Neural progenitor cell (in vitro differentiated cells): ENCODE measurements at regions not wholly inside any gene's neighbourhood (a gene's known extent, or its start where the extent isn't known, plus 50 kb on each side); places are given as distances from the start of the nearest gene placed in this dataset.
"Not testable (repeated sequence)": the region's sequence is repeated elsewhere in the genome, so short reads cannot be mapped to it uniquely, and the experiment has no call there.

Experiments
- DNase-seq: peaks from one replicate; pipeline ENCODE4 v3.0.0-alpha.2; 2016; ENCODE audit warnings: low spot score
- H2AFZ ChIP-seq: fragments of 200-600 bp; sonication (generic); replicated peaks from 2 replicates; pipeline ENCODE4 v1.6.1; 2016; ENCODE audit warnings: antibody characterized with exemption
- H3F3A ChIP-seq: fragments of 200-600 bp; sonication (generic); 2 replicates; pipeline ENCODE4 v1.6.1; 2016; ENCODE audit warnings: antibody characterized with exemption, low read depth
- H3K27ac ChIP-seq: fragments of 200-600 bp; sonication (generic); 2 replicates; pipeline ENCODE4 v1.5.1; 2016; ENCODE audit warnings: mild to moderate bottlenecking
- H3K27me3 ChIP-seq: fragments of 200-600 bp; sonication (generic); 2 replicates; pipeline ENCODE4 v1.6.1; 2016; ENCODE audit warnings: mild to moderate bottlenecking, moderate library complexity
- H3K36me3 ChIP-seq: fragments of 200-600 bp; sonication (generic); 2 replicates; pipeline ENCODE4 v1.5.1; 2016
- H3K4me1 ChIP-seq: fragments of 200-600 bp; sonication (generic); 2 replicates; pipeline ENCODE4 v1.6.1; 2016; ENCODE audit warnings: mixed run types
- H3K4me2 ChIP-seq: fragments of 200-600 bp; sonication (generic); 2 replicates; pipeline ENCODE4 v1.6.1; 2016
- H3K4me3 ChIP-seq: fragments of 200-600 bp; sonication (generic); 2 replicates; pipeline ENCODE4 v1.5.1; 2016
- H3K79me2 ChIP-seq: fragments of 200-600 bp; sonication (generic); 2 replicates; pipeline ENCODE4 v1.6.1; 2016; ENCODE audit warnings: low read depth
- H3K9ac ChIP-seq: fragments of 200-600 bp; sonication (generic); 2 replicates; pipeline ENCODE4 v1.6.1; 2016
- H3K9me3 ChIP-seq: fragments of 200-600 bp; sonication (generic); 2 replicates; pipeline ENCODE4 v1.5.1; 2016; ENCODE audit warnings: low read depth
- H4K20me1 ChIP-seq: fragments of 200-600 bp; sonication (generic); 2 replicates; pipeline ENCODE4 v1.6.1; 2016; ENCODE audit warnings: low read depth
- H3K27ac Mint-ChIP-seq: 3 replicates; pipeline ENCODE4 v1.8.0; 2021; ENCODE audit warnings: mixed read lengths
- H3K27me3 Mint-ChIP-seq: 2 replicates; pipeline ENCODE4 v1.8.0; 2022; ENCODE audit warnings: low read depth, mild to moderate bottlenecking, inconsistent platforms, moderate library complexity, mixed read lengths; ENCODE audit not compliant: insufficient read depth
- H3K36me3 Mint-ChIP-seq: 3 replicates; pipeline ENCODE4 v1.8.0; 2021; ENCODE audit warnings: mixed read lengths
- H3K4me1 Mint-ChIP-seq: 3 replicates; pipeline ENCODE4 v1.8.0; 2021; ENCODE audit warnings: mixed read lengths
- H3K4me3 Mint-ChIP-seq: 3 replicates; pipeline ENCODE4 v1.8.0; 2021; ENCODE audit warnings: mild to moderate bottlenecking, moderate library complexity, mixed read lengths
- H3K9me3 Mint-ChIP-seq: 3 replicates; pipeline ENCODE4 v1.8.0; 2020; ENCODE audit warnings: mixed read lengths
- EZH2phosphoT487 ChIP-seq: fragments of 200-600 bp; sonication (generic); IDR thresholded peaks from 2 replicates; pipeline ENCODE4 v1.6.1; 2017; ENCODE audit warnings: antibody characterized with exemption
- TF ChIP-seq, protein P1 (sequence below): fragments of 200-600 bp; sonication (generic); IDR thresholded peaks from 2 replicates; pipeline ENCODE4 v1.5.1; 2017; ENCODE audit warnings: antibody characterized with exemption, mild to moderate bottlenecking

DNA sequence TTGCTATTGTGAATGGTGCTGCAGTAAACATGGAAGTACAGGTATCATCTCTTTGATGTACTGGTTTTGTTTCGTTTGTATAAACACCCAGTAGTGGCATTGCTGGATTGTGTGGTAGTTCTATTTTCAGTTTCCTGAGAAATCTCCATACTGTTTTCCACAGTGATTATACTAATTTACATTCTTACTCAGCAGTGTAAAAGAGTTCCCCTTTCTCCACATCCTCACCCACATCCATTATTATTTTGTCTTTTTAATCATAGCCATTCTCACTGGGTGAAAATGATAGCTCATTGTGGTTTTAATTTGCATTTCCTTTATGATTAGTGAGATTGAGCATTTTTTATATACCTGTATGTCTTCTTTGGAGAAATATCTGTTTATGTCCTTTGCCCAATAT, 62.3 kb upstream of the PARP4 start:
- H3K4me1 Mint-ChIP-seq: no peaks in the 10 kb centered on the region
- Histone ChIP-seq H3K27me3 (no peaks in the 10 kb centered on the region), H3K4me2 (no peak overlapping the region), H3K4me3 (no peak overlapping the region), H3K4me1 (no peaks in the 10 kb centered on the region), H4K20me1 (no peaks in the 10 kb centered on the region), H2AFZ (no peak overlapping the region), H3K9me3 (no peaks in the 10 kb centered on the region), H3K79me2 (no peaks in the 10 kb centered on the region), H3F3A (no peaks in the 10 kb centered on the region), H3K36me3 (no peaks in the 10 kb centered on the region), H3K9ac (no peak overlapping the region), H3K27ac (no peak overlapping the region)
- peaks cover 11% of the 10 kb centered on the region for H3K9me3 Mint-ChIP-seq
- H3K27ac Mint-ChIP-seq: no peak overlapping the region
- no peak for DNase-seq
- no peaks in the 10 kb centered on the region for H3K27me3 Mint-ChIP-seq
- no peak overlapping the region for H3K4me3 Mint-ChIP-seq
- TF ChIP-seq EZH2phosphoT487: no peak
- H3K36me3 Mint-ChIP-seq: no peaks in the 10 kb centered on the region

DNA sequence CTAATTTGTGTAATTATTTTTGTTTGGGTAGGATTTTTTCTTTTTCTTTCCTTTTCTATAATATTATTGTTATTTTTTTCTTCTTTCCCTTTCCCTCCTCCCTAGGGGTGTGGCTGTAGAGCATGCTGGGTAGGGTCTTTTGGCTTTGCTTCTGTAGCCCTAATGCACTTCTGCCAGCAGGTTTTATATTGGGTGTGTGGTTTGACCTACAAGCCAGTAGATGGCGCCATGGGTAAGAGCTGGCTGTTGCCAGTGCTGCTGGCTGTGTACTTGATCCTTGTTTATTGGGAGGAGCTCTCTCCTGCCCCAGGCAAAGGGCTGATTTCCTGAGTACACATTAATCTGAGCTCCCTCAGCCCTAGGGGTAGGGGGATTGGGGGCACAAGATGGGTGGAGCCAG, 67.7 kb upstream of the PARP4 start:
- not testable (repeated sequence) for H4K20me1 ChIP-seq, H3K9ac ChIP-seq, H3F3A ChIP-seq, H3K4me3 ChIP-seq, H3K4me2 ChIP-seq, H3K4me1 Mint-ChIP-seq, H3K4me1 ChIP-seq, H3K36me3 Mint-ChIP-seq, H3K36me3 ChIP-seq, H3K27me3 ChIP-seq, H3K4me3 Mint-ChIP-seq, H3K27ac ChIP-seq, H3K9me3 ChIP-seq, H3K27ac Mint-ChIP-seq, H3K27me3 Mint-ChIP-seq, H3K79me2 ChIP-seq
- peak overlapping the region; percentile 12 for H2AFZ ChIP-seq
- peaks cover 11% of the 10 kb centered on the region for H3K9me3 Mint-ChIP-seq
- DNase-seq: peak; percentile 26
- TF ChIP-seq, protein P1, sequence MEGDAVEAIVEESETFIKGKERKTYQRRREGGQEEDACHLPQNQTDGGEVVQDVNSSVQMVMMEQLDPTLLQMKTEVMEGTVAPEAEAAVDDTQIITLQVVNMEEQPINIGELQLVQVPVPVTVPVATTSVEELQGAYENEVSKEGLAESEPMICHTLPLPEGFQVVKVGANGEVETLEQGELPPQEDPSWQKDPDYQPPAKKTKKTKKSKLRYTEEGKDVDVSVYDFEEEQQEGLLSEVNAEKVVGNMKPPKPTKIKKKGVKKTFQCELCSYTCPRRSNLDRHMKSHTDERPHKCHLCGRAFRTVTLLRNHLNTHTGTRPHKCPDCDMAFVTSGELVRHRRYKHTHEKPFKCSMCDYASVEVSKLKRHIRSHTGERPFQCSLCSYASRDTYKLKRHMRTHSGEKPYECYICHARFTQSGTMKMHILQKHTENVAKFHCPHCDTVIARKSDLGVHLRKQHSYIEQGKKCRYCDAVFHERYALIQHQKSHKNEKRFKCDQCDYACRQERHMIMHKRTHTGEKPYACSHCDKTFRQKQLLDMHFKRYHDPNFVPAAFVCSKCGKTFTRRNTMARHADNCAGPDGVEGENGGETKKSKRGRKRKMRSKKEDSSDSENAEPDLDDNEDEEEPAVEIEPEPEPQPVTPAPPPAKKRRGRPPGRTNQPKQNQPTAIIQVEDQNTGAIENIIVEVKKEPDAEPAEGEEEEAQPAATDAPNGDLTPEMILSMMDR: peak; percentile 60

DNA sequence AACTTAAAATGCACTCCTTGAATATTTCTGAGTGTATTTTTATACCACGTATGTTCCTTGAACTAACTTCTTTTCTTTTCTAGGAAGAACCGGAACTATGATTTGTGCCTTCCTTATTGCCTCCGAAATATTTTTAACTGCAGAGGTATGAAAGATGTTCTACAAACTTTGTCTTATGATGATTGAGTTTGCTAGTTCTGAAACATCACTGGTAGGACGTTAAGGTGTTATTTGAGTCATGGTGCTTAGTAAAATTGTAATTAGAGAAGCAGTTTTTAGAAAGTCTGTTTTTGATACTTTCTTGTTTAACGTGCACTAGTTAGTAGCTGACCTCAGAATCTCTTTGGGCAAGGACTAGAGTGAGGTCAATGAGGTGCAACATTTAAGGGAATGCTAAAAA, 69.0 kb upstream of the PARP4 start:
- H3K9me3 Mint-ChIP-seq, DNase-seq, H3K4me1 Mint-ChIP-seq, H3K27ac Mint-ChIP-seq, H3K4me3 ChIP-seq, H3K9ac ChIP-seq, H3K36me3 Mint-ChIP-seq, H3F3A ChIP-seq, H3K27me3 ChIP-seq, H3K4me1 ChIP-seq, H4K20me1 ChIP-seq, H3K27me3 Mint-ChIP-seq, H3K36me3 ChIP-seq, H3K9me3 ChIP-seq, H2AFZ ChIP-seq, H3K4me2 ChIP-seq, H3K4me3 Mint-ChIP-seq, H3K79me2 ChIP-seq, H3K27ac ChIP-seq: not testable (repeated sequence)

DNA sequence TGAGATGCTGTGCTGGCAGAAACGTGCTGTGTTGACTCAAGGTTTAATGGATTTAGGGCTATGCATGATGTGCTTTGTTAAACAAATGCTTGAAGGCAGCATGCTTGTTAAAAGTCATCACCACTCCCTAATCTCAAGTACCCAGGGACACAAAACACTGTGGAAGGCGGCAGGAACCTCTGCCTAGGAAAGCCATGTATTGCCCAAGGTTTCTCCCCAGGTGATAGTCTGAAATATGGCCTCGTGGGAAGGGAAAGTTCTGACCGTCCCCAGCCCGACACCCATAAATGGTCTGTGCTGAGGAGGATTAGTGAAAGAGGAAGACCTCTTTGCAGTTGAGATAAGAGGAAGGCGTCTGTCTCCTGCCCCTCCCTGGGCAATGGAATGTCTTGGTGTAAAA, 79.1 kb upstream of the PARP4 start:
- not testable (repeated sequence) for H3K9me3 Mint-ChIP-seq, H3K4me1 Mint-ChIP-seq, H3K27ac ChIP-seq, H3K27ac Mint-ChIP-seq, H3K27me3 Mint-ChIP-seq, DNase-seq, H4K20me1 ChIP-seq, H3K4me3 Mint-ChIP-seq, H3K36me3 Mint-ChIP-seq, H3K79me2 ChIP-seq, H3K36me3 ChIP-seq, H3K27me3 ChIP-seq, H3K9me3 ChIP-seq, H3F3A ChIP-seq, H3K9ac ChIP-seq, H3K4me2 ChIP-seq, H2AFZ ChIP-seq, H3K4me1 ChIP-seq, H3K4me3 ChIP-seq

DNA sequence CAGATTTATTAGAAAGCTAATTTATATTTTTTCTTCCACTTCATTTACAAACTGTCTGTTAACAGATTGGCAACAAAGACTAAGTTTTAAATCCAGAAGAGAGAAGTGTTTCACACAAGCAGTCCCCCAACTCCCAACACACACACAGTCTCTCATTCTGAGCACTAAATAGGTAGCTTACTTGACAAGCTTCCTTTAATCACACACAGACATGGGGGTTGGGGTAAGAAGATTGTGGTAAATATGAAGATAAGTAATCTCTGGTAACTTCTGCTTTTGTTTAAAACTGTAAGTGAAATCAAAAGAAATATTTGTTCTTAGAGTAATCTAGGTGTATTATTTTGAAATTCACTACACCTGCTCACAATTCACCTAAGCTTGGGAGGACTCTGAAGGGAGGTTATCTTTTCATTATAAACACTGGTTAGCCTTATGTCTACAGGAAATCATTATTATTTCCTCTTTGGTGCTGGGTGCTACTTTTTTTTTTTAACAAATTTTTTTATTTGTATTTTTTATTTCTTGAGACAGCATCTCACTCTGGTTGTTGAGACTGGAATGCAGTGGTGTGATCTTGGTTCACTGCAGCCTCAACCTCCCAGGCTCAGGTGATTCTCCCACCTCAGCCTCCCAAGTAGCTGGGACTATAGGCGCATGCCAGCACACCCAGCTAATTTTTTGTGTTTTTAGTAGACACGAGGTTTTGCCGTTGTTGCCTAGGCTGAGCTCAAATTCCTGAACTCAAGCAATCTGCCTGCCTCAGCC, 82.1 kb upstream of the ATP12A start:
- not testable (repeated sequence) for H3K4me3 ChIP-seq, H3F3A ChIP-seq, H3K4me1 Mint-ChIP-seq, DNase-seq, H3K36me3 Mint-ChIP-seq, H3K4me1 ChIP-seq, H3K27ac ChIP-seq, H2AFZ ChIP-seq, H3K27me3 Mint-ChIP-seq, H3K4me3 Mint-ChIP-seq, H3K4me2 ChIP-seq, H3K79me2 ChIP-seq, H4K20me1 ChIP-seq, H3K36me3 ChIP-seq, H3K27me3 ChIP-seq, H3K9ac ChIP-seq, H3K9me3 ChIP-seq, H3K27ac Mint-ChIP-seq, H3K9me3 Mint-ChIP-seq

DNA sequence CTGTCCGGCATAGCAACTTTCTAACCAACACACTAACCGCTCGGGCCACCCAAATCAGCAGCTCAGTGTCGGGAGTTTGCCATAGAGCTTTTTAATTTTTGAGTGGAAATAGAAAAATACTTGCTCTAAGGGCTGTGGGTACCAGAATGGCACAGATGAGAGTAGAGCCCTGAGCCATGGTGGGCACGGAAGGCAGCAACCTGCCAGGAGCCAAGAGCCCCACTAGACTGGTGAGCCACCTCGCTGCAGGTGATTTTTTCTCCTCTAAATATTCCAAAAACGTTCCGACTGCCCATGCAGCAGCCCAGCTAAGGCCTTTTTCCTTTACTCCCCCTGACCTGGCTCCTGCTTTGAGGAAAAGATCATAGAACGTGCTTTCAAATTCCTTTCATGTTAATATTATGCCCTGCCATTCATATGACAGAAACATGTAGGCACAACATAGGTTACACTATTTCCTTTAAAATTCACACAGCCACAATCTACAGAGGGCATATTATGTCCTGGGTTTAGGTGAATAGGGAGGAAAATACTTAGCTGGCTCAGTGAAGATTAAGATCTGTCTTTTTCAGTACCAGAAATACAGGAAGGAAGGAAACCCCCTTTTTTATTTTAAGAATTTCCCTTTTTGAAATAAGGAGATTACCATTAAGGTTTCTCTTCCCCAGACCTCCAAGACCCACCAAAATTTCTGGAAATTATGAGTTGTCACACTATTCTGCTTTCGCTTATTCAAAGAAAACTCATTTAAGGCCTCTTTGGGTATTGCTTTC, 81.0 kb upstream of the ATP12A start:
- H3K9ac ChIP-seq, H3K27me3 Mint-ChIP-seq, H3K36me3 Mint-ChIP-seq, H3K27me3 ChIP-seq, H3K4me2 ChIP-seq, H3K4me1 ChIP-seq, H3K27ac Mint-ChIP-seq, H3K4me3 Mint-ChIP-seq, H3F3A ChIP-seq, H3K4me3 ChIP-seq, H3K9me3 Mint-ChIP-seq, DNase-seq, H4K20me1 ChIP-seq, H3K9me3 ChIP-seq, H3K27ac ChIP-seq, H3K79me2 ChIP-seq, H3K4me1 Mint-ChIP-seq, H3K36me3 ChIP-seq, H2AFZ ChIP-seq: not testable (repeated sequence)
